SK-N-SH (cell line): ENCODE measurements at regions not wholly inside any gene's neighbourhood (a gene's known extent, or its start where the extent isn't known, plus 50 kb on each side); places are given as distances from the start of the nearest gene placed in this dataset.

ENCODE experiments used
- CTCF ChIA-PET: fragments of 300-600, 350-600 bp; formaldehyde crosslinking; extraction: SDS; loops from one replicate; lab custom pipeline; 2021; lab: Yijun Ruan, JAX
- POLR2A ChIA-PET: fragments of 350-600 bp; sonication (Branson Sonifier 250); formaldehyde crosslinking; extraction: SDS; loops from one replicate; lab custom pipeline; 2020; ENCODE audit warnings: antibody characterized with exemption, inconsistent platforms; lab: Yijun Ruan, JAX
- DNase-seq: peaks from one replicate; pipeline ENCODE4 v3.0.0; 2012
- H2AFZ ChIP-seq: fragments of 200-600 bp; sonication (generic); 2 replicates; pipeline ENCODE4 v1.8.1; 2016; ENCODE audit warnings: antibody characterized with exemption, mild to moderate bottlenecking, low read depth
- H3F3A ChIP-seq: fragments of 200-600 bp; sonication (generic); replicated peaks from 2 replicates; pipeline ENCODE3; 2016; ENCODE audit warnings: antibody characterized with exemption, mild to moderate bottlenecking; ENCODE audit not compliant: insufficient read depth
- H3K27ac ChIP-seq, 2 experiments: fragments of 200-500 bp in 1 of 2; fragments of 200-600 bp in 1 of 2; sonication (Bioruptor generic) in 1 of 2; sonication (generic), shearing (Covaris generic) in 1 of 2; 2 replicates each; pipeline versions ENCODE4 v1.5.1 to v1.6.1; 2014 to 2016; ENCODE audit warnings: low read depth in 2 of 2, inconsistent platforms in 1 of 2, low read length in 1 of 2, mild to moderate bottlenecking in 1 of 2, mixed read lengths in 1 of 2
- H3K27me3 ChIP-seq: fragments of 200-600 bp; sonication (generic), shearing (Covaris generic); 2 replicates; pipeline ENCODE4 v1.6.1; 2016; ENCODE audit warnings: mixed run types; ENCODE audit not compliant: insufficient read depth
- H3K36me3 ChIP-seq, 2 experiments: fragments of 200-500 bp in 1 of 2; fragments of 200-600 bp in 1 of 2; sonication (Bioruptor generic) in 1 of 2; sonication (generic) in 1 of 2; replicated peaks in 1 of 2; 2 replicates each; pipeline versions ENCODE3 to v1.5.1; 2014 to 2016; ENCODE audit warnings: low read length in 1 of 2, mild to moderate bottlenecking in 1 of 2; ENCODE audit not compliant: insufficient read depth in 2 of 2, control insufficient read depth in 1 of 2
- H3K4me1 ChIP-seq, 2 experiments: fragments of 200-500 bp in 1 of 2; fragments of 200-600 bp in 1 of 2; sonication (Bioruptor generic) in 1 of 2; sonication (generic), shearing (Covaris generic) in 1 of 2; 2 replicates each; pipeline versions ENCODE4 v1.5.1 to v1.6.1; 2014 to 2016; ENCODE audit warnings: low read depth in 1 of 2, low read length in 1 of 2, mixed run types in 1 of 2; ENCODE audit not compliant: insufficient read depth in 2 of 2, control insufficient read depth in 1 of 2
- H3K4me2 ChIP-seq: fragments of 200-600 bp; sonication (generic), shearing (Covaris generic); 2 replicates; pipeline ENCODE4 v1.6.1; 2017; ENCODE audit warnings: mixed run types
- H3K4me3 ChIP-seq, 2 experiments: fragments of 200-500 bp in 1 of 2; fragments of 200-600 bp in 1 of 2; sonication (Bioruptor generic) in 1 of 2; sonication (generic), shearing (Covaris generic) in 1 of 2; 2 replicates each; pipeline versions ENCODE4 v1.5.1 to v1.8.1; 2014 to 2016; ENCODE audit warnings: low read depth in 2 of 2, inconsistent platforms in 1 of 2, low read length in 1 of 2, mild to moderate bottlenecking in 1 of 2, mixed read lengths in 1 of 2, moderate library complexity in 1 of 2
- H3K79me2 ChIP-seq: fragments of 200-600 bp; sonication (generic); 2 replicates; pipeline ENCODE4 v1.8.1; 2017; ENCODE audit warnings: mild to moderate bottlenecking; ENCODE audit not compliant: insufficient read depth
- H3K9ac ChIP-seq: fragments of 200-600 bp; sonication (generic); 2 replicates; pipeline ENCODE4 v1.6.1; 2017; ENCODE audit warnings: mixed run types
- H3K9me2 ChIP-seq: fragments of 200-600 bp; sonication (generic); 2 replicates; pipeline ENCODE4 v1.6.1; 2017; ENCODE audit warnings: mixed run types
- H3K9me3 ChIP-seq: fragments of 200-600 bp; sonication (generic); 2 replicates; pipeline ENCODE4 v1.6.1; 2017; ENCODE audit warnings: mixed run types, mild to moderate bottlenecking, moderate library complexity
- H4K20me1 ChIP-seq: fragments of 200-600 bp; sonication (generic); 2 replicates; pipeline ENCODE4 v1.6.1; 2017; ENCODE audit warnings: mild to moderate bottlenecking, mixed run types; ENCODE audit not compliant: insufficient read depth
- CHD2 ChIP-seq: fragments of 150-350 bp; IDR thresholded peaks from 2 replicates; pipeline ENCODE4 v1.6.1; 2018; ENCODE audit warnings: low read length; ENCODE audit not compliant: partially characterized antibody
- FOSL2 ChIP-seq: IDR thresholded peaks from 2 replicates; pipeline ENCODE4 v1.4.0; 2012; ENCODE audit warnings: low read depth, mild to moderate bottlenecking, moderate library complexity, borderline replicate concordance
- FOXJ3 ChIP-seq: sonication (generic); formaldehyde crosslinking; IDR thresholded peaks from 2 replicates; pipeline ENCODE4 v1.5.1; 2020; ENCODE audit warnings: mild to moderate bottlenecking, missing genetic modification reagents
- JUND ChIP-seq: IDR thresholded peaks from 2 replicates; pipeline ENCODE4 v1.4.0; 2012
- NRF1 ChIP-seq: IDR thresholded peaks from 2 replicates; pipeline ENCODE4 v1.6.1; 2012; ENCODE audit warnings: low read depth, mild to moderate bottlenecking, low read length
- SMC3 ChIP-seq: IDR thresholded peaks from 2 replicates; pipeline ENCODE4 v1.6.1; 2012; ENCODE audit warnings: low read depth, low read length, improper control_type of control experiment
- WGBS: methylation state at CpG from one replicate; pipeline ENCODE4 v1.1.6; 2017; ENCODE audit warnings: low lambda C conversion rate; 5-methylcytosine and 5-hydroxymethylcytosine counted together
- TF ChIP-seq, protein P1 (sequence below): IDR thresholded peaks from 2 replicates; pipeline ENCODE4 v1.4.0; 2012; ENCODE audit warnings: low read depth, borderline replicate concordance
- TF ChIP-seq, protein P2 (sequence below): IDR thresholded peaks from 2 replicates; pipeline ENCODE4; 2012
- TF ChIP-seq, protein P3 (sequence below): fragments of 200-600 bp; sonication (generic); IDR thresholded peaks from 2 replicates; pipeline ENCODE4 v1.6.1; 2017; ENCODE audit warnings: antibody characterized with exemption, mild to moderate bottlenecking, moderate library complexity
- TF ChIP-seq, protein P4 (sequence below): IDR thresholded peaks from 2 replicates; pipeline ENCODE4 v1.4.0; 2012; ENCODE audit warnings: low read depth, borderline replicate concordance

DNA sequence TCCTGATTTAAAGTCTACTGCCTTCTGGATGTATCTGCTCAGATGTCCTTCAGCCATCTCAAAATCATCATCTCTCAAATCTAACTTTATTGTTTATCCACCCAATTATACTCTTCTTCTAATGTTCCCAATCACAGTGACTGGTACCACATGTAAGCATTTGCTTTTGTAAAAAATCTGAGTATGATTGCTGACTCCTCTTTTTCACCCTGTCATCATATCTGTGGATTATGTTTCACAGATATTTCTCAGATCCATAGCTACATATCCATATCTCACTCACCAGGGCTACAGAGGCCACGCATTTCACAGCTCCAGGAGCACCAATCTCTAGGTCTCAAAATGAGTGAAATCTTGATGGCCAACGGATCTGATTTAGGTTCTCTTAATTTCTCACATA, 76.1 kb downstream of the DHRS2 start (continued):
- TF ChIP-seq, protein P1, sequence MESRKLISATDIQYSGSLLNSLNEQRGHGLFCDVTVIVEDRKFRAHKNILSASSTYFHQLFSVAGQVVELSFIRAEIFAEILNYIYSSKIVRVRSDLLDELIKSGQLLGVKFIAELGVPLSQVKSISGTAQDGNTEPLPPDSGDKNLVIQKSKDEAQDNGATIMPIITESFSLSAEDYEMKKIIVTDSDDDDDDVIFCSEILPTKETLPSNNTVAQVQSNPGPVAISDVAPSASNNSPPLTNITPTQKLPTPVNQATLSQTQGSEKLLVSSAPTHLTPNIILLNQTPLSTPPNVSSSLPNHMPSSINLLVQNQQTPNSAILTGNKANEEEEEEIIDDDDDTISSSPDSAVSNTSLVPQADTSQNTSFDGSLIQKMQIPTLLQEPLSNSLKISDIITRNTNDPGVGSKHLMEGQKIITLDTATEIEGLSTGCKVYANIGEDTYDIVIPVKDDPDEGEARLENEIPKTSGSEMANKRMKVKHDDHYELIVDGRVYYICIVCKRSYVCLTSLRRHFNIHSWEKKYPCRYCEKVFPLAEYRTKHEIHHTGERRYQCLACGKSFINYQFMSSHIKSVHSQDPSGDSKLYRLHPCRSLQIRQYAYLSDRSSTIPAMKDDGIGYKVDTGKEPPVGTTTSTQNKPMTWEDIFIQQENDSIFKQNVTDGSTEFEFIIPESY = no peak

DNA sequence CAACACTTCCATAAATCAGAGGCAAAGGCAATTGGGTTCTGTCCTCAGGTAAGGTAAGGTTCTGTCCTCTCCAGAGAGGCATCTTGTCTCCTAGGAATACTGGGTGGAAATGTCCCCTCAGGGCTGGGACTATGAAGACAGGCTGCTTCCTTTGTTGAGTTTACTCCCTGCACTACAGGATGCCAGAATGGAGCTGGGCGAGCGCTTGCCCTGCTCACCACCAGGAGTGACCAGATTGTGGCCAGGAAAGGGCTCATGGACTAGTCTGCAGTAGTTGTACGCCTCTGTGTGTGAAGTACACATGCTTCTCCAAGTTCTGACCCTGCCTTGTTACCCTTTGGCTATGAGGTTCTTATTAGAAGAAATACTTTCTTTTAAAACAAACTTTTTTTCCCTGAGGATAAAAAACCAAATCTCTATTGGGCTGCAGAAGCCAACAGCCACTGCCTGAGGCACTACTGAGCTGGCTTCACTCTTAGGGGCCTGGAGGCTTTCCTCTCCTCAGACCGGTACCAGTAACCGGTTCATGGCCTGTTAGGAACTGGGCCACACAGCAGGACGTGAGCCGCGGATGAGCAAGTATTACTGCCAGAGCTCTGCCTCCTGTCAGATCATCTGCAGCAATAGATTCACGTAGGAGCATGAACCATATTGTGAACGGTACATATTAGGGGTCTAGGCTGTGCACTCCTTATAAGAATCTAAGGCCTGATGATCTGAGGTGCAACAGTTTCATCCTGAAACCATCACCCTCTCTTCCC, 83.2 kb downstream of the DHRS2 start:
- Histone ChIP-seq H3F3A (no peaks in the 10 kb centered on the region), H3K79me2 (no peaks in the 10 kb centered on the region), H3K9me3 (no peaks in the 10 kb centered on the region), H3K4me3 (no peak overlapping the region), H3K9ac (no peak overlapping the region), H3K36me3 (no peaks in the 10 kb centered on the region), H4K20me1 (no peaks in the 10 kb centered on the region), H3K4me1 (no peaks in the 10 kb centered on the region), H3K4me2 (no peak overlapping the region), H3K27me3 (no peaks in the 10 kb centered on the region), H3K27ac (no peak overlapping the region), H3K9me2 (no peaks in the 10 kb centered on the region), H2AFZ (no peak overlapping the region)
- DNase-seq = no peak
- TF ChIP-seq, protein P2, sequence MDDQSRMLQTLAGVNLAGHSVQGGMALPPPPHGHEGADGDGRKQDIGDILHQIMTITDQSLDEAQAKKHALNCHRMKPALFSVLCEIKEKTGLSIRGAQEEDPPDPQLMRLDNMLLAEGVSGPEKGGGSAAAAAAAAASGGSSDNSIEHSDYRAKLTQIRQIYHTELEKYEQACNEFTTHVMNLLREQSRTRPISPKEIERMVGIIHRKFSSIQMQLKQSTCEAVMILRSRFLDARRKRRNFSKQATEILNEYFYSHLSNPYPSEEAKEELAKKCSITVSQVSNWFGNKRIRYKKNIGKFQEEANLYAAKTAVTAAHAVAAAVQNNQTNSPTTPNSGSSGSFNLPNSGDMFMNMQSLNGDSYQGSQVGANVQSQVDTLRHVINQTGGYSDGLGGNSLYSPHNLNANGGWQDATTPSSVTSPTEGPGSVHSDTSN = no peak
- TF ChIP-seq FOXJ3 (no peak), CHD2 (no peak), FOSL2 (no peak), JUND (no peak), SMC3 (no peak), NRF1 (no peak)
- TF ChIP-seq, protein P3, sequence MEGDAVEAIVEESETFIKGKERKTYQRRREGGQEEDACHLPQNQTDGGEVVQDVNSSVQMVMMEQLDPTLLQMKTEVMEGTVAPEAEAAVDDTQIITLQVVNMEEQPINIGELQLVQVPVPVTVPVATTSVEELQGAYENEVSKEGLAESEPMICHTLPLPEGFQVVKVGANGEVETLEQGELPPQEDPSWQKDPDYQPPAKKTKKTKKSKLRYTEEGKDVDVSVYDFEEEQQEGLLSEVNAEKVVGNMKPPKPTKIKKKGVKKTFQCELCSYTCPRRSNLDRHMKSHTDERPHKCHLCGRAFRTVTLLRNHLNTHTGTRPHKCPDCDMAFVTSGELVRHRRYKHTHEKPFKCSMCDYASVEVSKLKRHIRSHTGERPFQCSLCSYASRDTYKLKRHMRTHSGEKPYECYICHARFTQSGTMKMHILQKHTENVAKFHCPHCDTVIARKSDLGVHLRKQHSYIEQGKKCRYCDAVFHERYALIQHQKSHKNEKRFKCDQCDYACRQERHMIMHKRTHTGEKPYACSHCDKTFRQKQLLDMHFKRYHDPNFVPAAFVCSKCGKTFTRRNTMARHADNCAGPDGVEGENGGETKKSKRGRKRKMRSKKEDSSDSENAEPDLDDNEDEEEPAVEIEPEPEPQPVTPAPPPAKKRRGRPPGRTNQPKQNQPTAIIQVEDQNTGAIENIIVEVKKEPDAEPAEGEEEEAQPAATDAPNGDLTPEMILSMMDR = no peak
- TF ChIP-seq, protein P4, sequence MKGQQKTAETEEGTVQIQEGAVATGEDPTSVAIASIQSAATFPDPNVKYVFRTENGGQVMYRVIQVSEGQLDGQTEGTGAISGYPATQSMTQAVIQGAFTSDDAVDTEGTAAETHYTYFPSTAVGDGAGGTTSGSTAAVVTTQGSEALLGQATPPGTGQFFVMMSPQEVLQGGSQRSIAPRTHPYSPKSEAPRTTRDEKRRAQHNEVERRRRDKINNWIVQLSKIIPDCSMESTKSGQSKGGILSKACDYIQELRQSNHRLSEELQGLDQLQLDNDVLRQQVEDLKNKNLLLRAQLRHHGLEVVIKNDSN = no peak
- POLR2A ChIA-PET = no interaction called here
- CTCF ChIA-PET = interaction anchor here (0.6 to 1.4 kb wide), 2 partner anchors 17 to 53 kb away, joined by 3 to 5 read pairs; no protein-coding TSS in a partner anchor
- WGBS = 33% methylated on average over 8 of the region's 10 CpGs
